Thoracic aorta (tissue), 2 donors: ENCODE measurements at regions not wholly inside any gene's neighbourhood (a gene's known extent, or its start where the extent isn't known, plus 50 kb on each side); places are given as distances from the start of the nearest gene placed in this dataset.

Experiments
- ATAC-seq: fragments of 150-250 bp; one replicate; pipeline ENCODE4 v1.8.0; 2017; ENCODE audit warnings: low read depth; ENCODE audit not compliant: insufficient number of reproducible peaks, low FRiP score
- DNase-seq: peaks from one replicate; pipeline ENCODE4 v3.0.0-alpha.2; 2020; ENCODE audit warnings: low spot score
- H3K27ac ChIP-seq, 2 donors: fragments of 200-600 bp; sonication (generic); 1 replicate in 1 of 2; 2 replicates in 1 of 2; pipeline ENCODE4 v1.5.1; 2016; ENCODE audit warnings: mild to moderate bottlenecking in 2 of 2, moderate library complexity in 2 of 2
- H3K27me3 ChIP-seq: fragments of 200-600 bp; sonication (generic); replicated peaks from 2 replicates; pipeline ENCODE4 v1.6.0; 2016; ENCODE audit warnings: mild to moderate bottlenecking; ENCODE audit not compliant: insufficient read depth
- H3K36me3 ChIP-seq: fragments of 200-600 bp; sonication (generic); one replicate; pipeline ENCODE4 v1.5.1; 2016
- H3K4me1 ChIP-seq, 2 donors: fragments of 200-600 bp; sonication (generic); 1 replicate in 1 of 2; 2 replicates in 1 of 2; pipeline versions ENCODE4 v1.5.1 to v1.6.0; 2016; ENCODE audit warnings: low read depth in 2 of 2, mild to moderate bottlenecking in 1 of 2; ENCODE audit not compliant: control insufficient read depth in 1 of 2
- H3K4me3 ChIP-seq: fragments of 200-600 bp; sonication (generic); 2 replicates; pipeline ENCODE4 v1.5.1; 2016; ENCODE audit warnings: mild to moderate bottlenecking
- H3K9me3 ChIP-seq: fragments of 200-600 bp; sonication (generic); 2 replicates; pipeline ENCODE4 v1.5.1; 2016
- TF ChIP-seq, protein P1 (sequence below): fragments of 200-600 bp; sonication (generic); IDR thresholded peaks from one replicate; pipeline ENCODE4 v1.5.1; 2019; ENCODE audit warnings: antibody characterized with exemption

DNA sequence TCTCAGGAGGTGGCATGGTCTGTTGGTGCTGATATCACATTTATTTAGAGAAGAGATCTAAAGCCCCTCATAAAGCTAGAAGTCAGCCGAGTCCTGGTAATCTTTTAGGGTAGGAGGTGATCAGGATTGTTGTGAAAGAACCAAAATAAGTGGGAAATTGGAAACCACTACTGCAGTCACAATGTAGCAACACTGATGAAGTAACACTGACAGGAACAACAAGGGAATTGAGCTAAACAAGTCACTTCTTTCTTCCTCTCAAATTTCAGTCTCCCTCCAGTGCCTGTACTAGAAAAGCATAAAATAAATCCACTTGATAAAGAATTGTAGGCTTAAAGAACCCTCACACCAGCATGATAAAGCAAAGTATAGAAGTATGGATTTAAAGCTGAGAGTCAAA is 1509.0 kb downstream of the GRIK2 start:
- no peaks in the 10 kb centered on the region for H3K4me1 ChIP-seq
- H3K36me3 ChIP-seq = no peaks in the 10 kb centered on the region
- DNase-seq = no peak
- H3K9me3 ChIP-seq = no peaks in the 10 kb centered on the region
- H3K27me3 ChIP-seq = no peaks in the 10 kb centered on the region
- no peak overlapping the region for H3K27ac ChIP-seq
- ATAC-seq = no peak
- no peak overlapping the region for H3K4me3 ChIP-seq
- TF ChIP-seq, protein P1, sequence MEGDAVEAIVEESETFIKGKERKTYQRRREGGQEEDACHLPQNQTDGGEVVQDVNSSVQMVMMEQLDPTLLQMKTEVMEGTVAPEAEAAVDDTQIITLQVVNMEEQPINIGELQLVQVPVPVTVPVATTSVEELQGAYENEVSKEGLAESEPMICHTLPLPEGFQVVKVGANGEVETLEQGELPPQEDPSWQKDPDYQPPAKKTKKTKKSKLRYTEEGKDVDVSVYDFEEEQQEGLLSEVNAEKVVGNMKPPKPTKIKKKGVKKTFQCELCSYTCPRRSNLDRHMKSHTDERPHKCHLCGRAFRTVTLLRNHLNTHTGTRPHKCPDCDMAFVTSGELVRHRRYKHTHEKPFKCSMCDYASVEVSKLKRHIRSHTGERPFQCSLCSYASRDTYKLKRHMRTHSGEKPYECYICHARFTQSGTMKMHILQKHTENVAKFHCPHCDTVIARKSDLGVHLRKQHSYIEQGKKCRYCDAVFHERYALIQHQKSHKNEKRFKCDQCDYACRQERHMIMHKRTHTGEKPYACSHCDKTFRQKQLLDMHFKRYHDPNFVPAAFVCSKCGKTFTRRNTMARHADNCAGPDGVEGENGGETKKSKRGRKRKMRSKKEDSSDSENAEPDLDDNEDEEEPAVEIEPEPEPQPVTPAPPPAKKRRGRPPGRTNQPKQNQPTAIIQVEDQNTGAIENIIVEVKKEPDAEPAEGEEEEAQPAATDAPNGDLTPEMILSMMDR = no peak

DNA sequence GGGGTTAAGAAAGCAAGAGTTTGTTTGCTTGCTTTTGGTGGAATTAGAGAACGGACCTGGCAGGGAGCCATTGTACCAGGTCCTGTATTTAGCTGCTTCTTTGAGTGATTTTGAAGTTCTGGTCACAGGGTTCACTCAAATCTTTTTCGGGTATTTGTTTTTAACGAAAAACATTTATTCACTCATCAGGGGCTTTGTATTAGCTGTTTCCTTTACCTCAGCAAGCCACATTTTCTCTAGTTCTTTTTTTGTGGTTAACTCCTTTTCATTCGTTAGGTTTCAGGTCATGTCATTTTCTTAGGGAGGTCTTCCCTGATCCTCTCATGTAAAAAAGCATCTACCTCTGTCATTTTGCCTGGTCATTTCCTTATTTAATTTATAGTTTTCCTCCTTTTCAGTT is 1502.2 kb downstream of the GRIK2 start:
- TF ChIP-seq, protein P1 = no peak
- H3K9me3 ChIP-seq = no peaks in the 10 kb centered on the region
- DNase-seq (no peak), ATAC-seq (no peak)
- H3K4me3 ChIP-seq = no peak overlapping the region
- peaks cover 0 to 5% of the 10 kb centered on the region in 2 donors for H3K4me1 ChIP-seq
- no peaks in the 10 kb centered on the region for H3K27me3 ChIP-seq
- H3K36me3 ChIP-seq = no peaks in the 10 kb centered on the region
- H3K27ac ChIP-seq = no peak overlapping the region

- Histone ChIP-seq H3K4me3 (no peak overlapping the region), H3K36me3 (no peaks in the 10 kb centered on the region), H3K27ac (no peak overlapping the region), H3K4me1 (no peaks in the 10 kb centered on the region), H3K27me3 (no peaks in the 10 kb centered on the region), H3K9me3 (no peaks in the 10 kb centered on the region)
- ATAC-seq (no peak), DNase-seq (no peak)
- TF ChIP-seq, protein P1 = no peak
These were observed 1491.7 kb downstream of the GRIK2 start for GRCh38 chr6:102885165-102885564.

GRCh38 chr6:102853249-102853955 is 1459.9 kb downstream of the GRIK2 start:
- no peak for ATAC-seq
- DNase-seq = no peak
- TF ChIP-seq, protein P1 = no peak
- no peak overlapping the region for H3K27ac ChIP-seq
- H3K4me1 ChIP-seq = no peaks in the 10 kb centered on the region
- H3K4me3 ChIP-seq = no peak overlapping the region
- no peaks in the 10 kb centered on the region for H3K36me3 ChIP-seq
- H3K27me3 ChIP-seq = no peaks in the 10 kb centered on the region
- H3K9me3 ChIP-seq = no peaks in the 10 kb centered on the region

- Histone ChIP-seq H3K4me3 (no peak overlapping the region), H3K36me3 (no peaks in the 10 kb centered on the region), H3K27me3 (no peaks in the 10 kb centered on the region), H3K9me3 (no peaks in the 10 kb centered on the region), H3K27ac (no peak overlapping the region), H3K4me1 (no peaks in the 10 kb centered on the region)
- DNase-seq (no peak), ATAC-seq (no peak)
- TF ChIP-seq, protein P1 = no peak
These were observed 1455.3 kb downstream of the GRIK2 start for GRCh38 chr6:102848796-102849195.
